SK-N-SH (cell line): ENCODE measurements at regions not wholly inside any gene's neighbourhood (a gene's known extent, or its start where the extent isn't known, plus 50 kb on each side); places are given as distances from the start of the nearest gene placed in this dataset.

Source experiments
- CTCF ChIA-PET: fragments of 300-600, 350-600 bp; formaldehyde crosslinking; extraction: SDS; loops from one replicate; lab custom pipeline; 2021; lab: Yijun Ruan, JAX
- POLR2A ChIA-PET: fragments of 350-600 bp; sonication (Branson Sonifier 250); formaldehyde crosslinking; extraction: SDS; loops from one replicate; lab custom pipeline; 2020; ENCODE audit warnings: antibody characterized with exemption, inconsistent platforms; lab: Yijun Ruan, JAX
- DNase-seq: peaks from one replicate; pipeline ENCODE4 v3.0.0; 2012
- H2AFZ ChIP-seq: fragments of 200-600 bp; sonication (generic); 2 replicates; pipeline ENCODE4 v1.8.1; 2016; ENCODE audit warnings: antibody characterized with exemption, mild to moderate bottlenecking, low read depth
- H3F3A ChIP-seq: fragments of 200-600 bp; sonication (generic); replicated peaks from 2 replicates; pipeline ENCODE3; 2016; ENCODE audit warnings: antibody characterized with exemption, mild to moderate bottlenecking; ENCODE audit not compliant: insufficient read depth
- H3K27ac ChIP-seq, 2 experiments: fragments of 200-500 bp in 1 of 2; fragments of 200-600 bp in 1 of 2; sonication (Bioruptor generic) in 1 of 2; sonication (generic), shearing (Covaris generic) in 1 of 2; 2 replicates each; pipeline versions ENCODE4 v1.5.1 to v1.6.1; 2014 to 2016; ENCODE audit warnings: low read depth in 2 of 2, inconsistent platforms in 1 of 2, low read length in 1 of 2, mild to moderate bottlenecking in 1 of 2, mixed read lengths in 1 of 2
- H3K27me3 ChIP-seq: fragments of 200-600 bp; sonication (generic), shearing (Covaris generic); 2 replicates; pipeline ENCODE4 v1.6.1; 2016; ENCODE audit warnings: mixed run types; ENCODE audit not compliant: insufficient read depth
- H3K36me3 ChIP-seq, 2 experiments: fragments of 200-500 bp in 1 of 2; fragments of 200-600 bp in 1 of 2; sonication (Bioruptor generic) in 1 of 2; sonication (generic) in 1 of 2; replicated peaks in 1 of 2; 2 replicates each; pipeline versions ENCODE3 to v1.5.1; 2014 to 2016; ENCODE audit warnings: low read length in 1 of 2, mild to moderate bottlenecking in 1 of 2; ENCODE audit not compliant: insufficient read depth in 2 of 2, control insufficient read depth in 1 of 2
- H3K4me1 ChIP-seq, 2 experiments: fragments of 200-500 bp in 1 of 2; fragments of 200-600 bp in 1 of 2; sonication (Bioruptor generic) in 1 of 2; sonication (generic), shearing (Covaris generic) in 1 of 2; 2 replicates each; pipeline versions ENCODE4 v1.5.1 to v1.6.1; 2014 to 2016; ENCODE audit warnings: low read depth in 1 of 2, low read length in 1 of 2, mixed run types in 1 of 2; ENCODE audit not compliant: insufficient read depth in 2 of 2, control insufficient read depth in 1 of 2
- H3K4me2 ChIP-seq: fragments of 200-600 bp; sonication (generic), shearing (Covaris generic); 2 replicates; pipeline ENCODE4 v1.6.1; 2017; ENCODE audit warnings: mixed run types
- H3K4me3 ChIP-seq, 2 experiments: fragments of 200-500 bp in 1 of 2; fragments of 200-600 bp in 1 of 2; sonication (Bioruptor generic) in 1 of 2; sonication (generic), shearing (Covaris generic) in 1 of 2; 2 replicates each; pipeline versions ENCODE4 v1.5.1 to v1.8.1; 2014 to 2016; ENCODE audit warnings: low read depth in 2 of 2, inconsistent platforms in 1 of 2, low read length in 1 of 2, mild to moderate bottlenecking in 1 of 2, mixed read lengths in 1 of 2, moderate library complexity in 1 of 2
- H3K79me2 ChIP-seq: fragments of 200-600 bp; sonication (generic); 2 replicates; pipeline ENCODE4 v1.8.1; 2017; ENCODE audit warnings: mild to moderate bottlenecking; ENCODE audit not compliant: insufficient read depth
- H3K9ac ChIP-seq: fragments of 200-600 bp; sonication (generic); 2 replicates; pipeline ENCODE4 v1.6.1; 2017; ENCODE audit warnings: mixed run types
- H3K9me2 ChIP-seq: fragments of 200-600 bp; sonication (generic); 2 replicates; pipeline ENCODE4 v1.6.1; 2017; ENCODE audit warnings: mixed run types
- H3K9me3 ChIP-seq: fragments of 200-600 bp; sonication (generic); 2 replicates; pipeline ENCODE4 v1.6.1; 2017; ENCODE audit warnings: mixed run types, mild to moderate bottlenecking, moderate library complexity
- H4K20me1 ChIP-seq: fragments of 200-600 bp; sonication (generic); 2 replicates; pipeline ENCODE4 v1.6.1; 2017; ENCODE audit warnings: mild to moderate bottlenecking, mixed run types; ENCODE audit not compliant: insufficient read depth
- ELF1 ChIP-seq: IDR thresholded peaks from 2 replicates; pipeline ENCODE4 v1.4.0; 2012
- GATA2 ChIP-seq: sonication (generic); formaldehyde crosslinking; IDR thresholded peaks from 2 replicates; pipeline ENCODE4 v1.5.0; 2020; ENCODE audit warnings: mild to moderate bottlenecking, missing genetic modification reagents
- MAX ChIP-seq: IDR thresholded peaks from 2 replicates; pipeline ENCODE4 v1.4.0; 2012; ENCODE audit warnings: low read depth
- MEF2A ChIP-seq: IDR thresholded peaks from 2 replicates; pipeline ENCODE4 v1.4.0; 2012; ENCODE audit warnings: low read depth, borderline replicate concordance
- NFIC ChIP-seq: IDR thresholded peaks from 2 replicates; pipeline ENCODE4 v1.4.0; 2012; ENCODE audit warnings: borderline replicate concordance
- PBX3 ChIP-seq: IDR thresholded peaks from 2 replicates; pipeline ENCODE4; 2012
- RCOR1 ChIP-seq: fragments of 150-350 bp; IDR thresholded peaks from 2 replicates; pipeline ENCODE4 v1.6.1; 2017; ENCODE audit warnings: antibody characterized with exemption, low read length
- SIN3A ChIP-seq: IDR thresholded peaks from 2 replicates; pipeline ENCODE4 v1.6.1; 2012; ENCODE audit warnings: low read depth, mild to moderate bottlenecking, low read length, moderate library complexity, borderline replicate concordance
- SMC3 ChIP-seq: IDR thresholded peaks from 2 replicates; pipeline ENCODE4 v1.6.1; 2012; ENCODE audit warnings: low read depth, low read length, improper control_type of control experiment
- TCF12 ChIP-seq: IDR thresholded peaks from 2 replicates; pipeline ENCODE4 v1.4.0; 2012
- TEAD4 ChIP-seq: IDR thresholded peaks from 2 replicates; pipeline ENCODE4 v1.4.0; 2012; ENCODE audit warnings: mild to moderate bottlenecking, borderline replicate concordance; ENCODE audit not compliant: insufficient read depth
- WGBS: methylation state at CpG from one replicate; pipeline ENCODE4 v1.1.6; 2017; ENCODE audit warnings: low lambda C conversion rate; 5-methylcytosine and 5-hydroxymethylcytosine counted together
- TF ChIP-seq, protein P1 (sequence below): IDR thresholded peaks from 2 replicates; pipeline ENCODE4 v1.6.1; 2012; ENCODE audit warnings: mild to moderate bottlenecking, low read depth, low read length, moderate library complexity
- TF ChIP-seq, protein P2 (sequence below): fragments of 150-350 bp; IDR thresholded peaks from 2 replicates; pipeline ENCODE4 v1.6.1; 2016; ENCODE audit warnings: mild to moderate bottlenecking, low read depth, low read length

GRCh38 chr4:33071535-33071934 is 2351.4 kb downstream of the PCDH7 start (continued):
- TF ChIP-seq, protein P1, sequence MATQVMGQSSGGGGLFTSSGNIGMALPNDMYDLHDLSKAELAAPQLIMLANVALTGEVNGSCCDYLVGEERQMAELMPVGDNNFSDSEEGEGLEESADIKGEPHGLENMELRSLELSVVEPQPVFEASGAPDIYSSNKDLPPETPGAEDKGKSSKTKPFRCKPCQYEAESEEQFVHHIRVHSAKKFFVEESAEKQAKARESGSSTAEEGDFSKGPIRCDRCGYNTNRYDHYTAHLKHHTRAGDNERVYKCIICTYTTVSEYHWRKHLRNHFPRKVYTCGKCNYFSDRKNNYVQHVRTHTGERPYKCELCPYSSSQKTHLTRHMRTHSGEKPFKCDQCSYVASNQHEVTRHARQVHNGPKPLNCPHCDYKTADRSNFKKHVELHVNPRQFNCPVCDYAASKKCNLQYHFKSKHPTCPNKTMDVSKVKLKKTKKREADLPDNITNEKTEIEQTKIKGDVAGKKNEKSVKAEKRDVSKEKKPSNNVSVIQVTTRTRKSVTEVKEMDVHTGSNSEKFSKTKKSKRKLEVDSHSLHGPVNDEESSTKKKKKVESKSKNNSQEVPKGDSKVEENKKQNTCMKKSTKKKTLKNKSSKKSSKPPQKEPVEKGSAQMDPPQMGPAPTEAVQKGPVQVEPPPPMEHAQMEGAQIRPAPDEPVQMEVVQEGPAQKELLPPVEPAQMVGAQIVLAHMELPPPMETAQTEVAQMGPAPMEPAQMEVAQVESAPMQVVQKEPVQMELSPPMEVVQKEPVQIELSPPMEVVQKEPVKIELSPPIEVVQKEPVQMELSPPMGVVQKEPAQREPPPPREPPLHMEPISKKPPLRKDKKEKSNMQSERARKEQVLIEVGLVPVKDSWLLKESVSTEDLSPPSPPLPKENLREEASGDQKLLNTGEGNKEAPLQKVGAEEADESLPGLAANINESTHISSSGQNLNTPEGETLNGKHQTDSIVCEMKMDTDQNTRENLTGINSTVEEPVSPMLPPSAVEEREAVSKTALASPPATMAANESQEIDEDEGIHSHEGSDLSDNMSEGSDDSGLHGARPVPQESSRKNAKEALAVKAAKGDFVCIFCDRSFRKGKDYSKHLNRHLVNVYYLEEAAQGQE, result no peak

DNA sequence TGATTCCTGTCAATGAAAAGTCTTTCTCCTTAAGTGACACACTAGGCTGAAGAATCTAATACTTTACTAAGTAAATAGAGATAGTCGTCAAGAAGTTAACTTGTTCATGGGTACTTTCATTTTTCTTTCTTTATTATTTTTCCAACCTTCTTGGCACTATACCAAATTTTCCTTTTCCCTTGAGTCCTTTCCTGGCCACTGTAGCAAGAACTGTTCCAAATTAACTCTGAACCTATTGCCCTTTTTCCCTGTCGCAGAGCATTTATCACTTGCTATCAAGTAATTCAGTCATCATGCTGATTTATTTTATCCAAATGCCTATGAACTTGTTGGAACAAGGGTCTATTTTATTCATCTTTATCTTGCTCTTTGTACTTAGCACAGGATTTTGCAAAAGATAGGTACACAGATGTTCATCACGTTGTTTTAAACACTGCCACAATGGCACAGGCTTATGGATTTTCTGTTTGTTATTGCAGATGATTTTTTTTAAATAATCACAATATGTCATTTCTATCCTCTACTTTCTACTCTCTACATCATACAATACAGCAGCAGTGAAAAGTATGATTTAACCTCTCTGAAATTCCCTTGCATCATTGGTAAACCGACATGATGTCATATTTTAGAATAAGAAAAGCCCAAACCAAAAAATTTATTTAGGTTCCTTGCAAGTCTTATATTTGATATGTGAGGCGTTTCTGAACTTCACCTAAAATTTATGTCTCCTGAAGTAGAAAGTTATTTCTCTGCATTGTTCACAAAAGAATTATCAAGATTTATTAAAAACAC is 2352.3 kb downstream of the PCDH7 start:
- Histone ChIP-seq H3K9me2 (no peaks in the 10 kb centered on the region), H3K4me2 (no peak overlapping the region; the same call in 1 of the 2 replicates), H3K4me3 (no peak overlapping the region), H3F3A (peaks cover 8% of the 10 kb centered on the region), H3K36me3 (peaks cover 0 to 4% of the 10 kb centered on the region in 2 experiments), H2AFZ (peak overlapping the region; percentile 44; the same call in 1 of the 2 replicates), H3K9ac (no peak overlapping the region), H3K4me1 (peaks cover 0 to 10% of the 10 kb centered on the region in 2 experiments; a peak in 2 of 4 replicates), H3K79me2 (no peaks in the 10 kb centered on the region), H3K9me3 (no peaks in the 10 kb centered on the region), H3K27me3 (no peaks in the 10 kb centered on the region), H3K27ac (peak overlapping the region in 1 of 2 experiments; percentile 74; a peak in 1 of 4 replicates)
- POLR2A ChIA-PET, result no interaction called here
- WGBS, result 10% methylated on average over 5 of the region's 5 CpGs
- CTCF ChIA-PET, result interaction anchor here (0.9 kb wide), 1 partner anchor 8 kb away, joined by 3 read pairs; no protein-coding TSS in a partner anchor
- TF ChIP-seq MAX, result no peak
- 0 out of 2 replicates have a peak, but pooled peaks have one; percentile 16 for TF ChIP-seq NFIC
- TF ChIP-seq PBX3, result 0 out of 2 replicates have a peak, but pooled peaks have one; percentile 11
- TF ChIP-seq, all 33 proteins: peak for 2
- H4K20me1 ChIP-seq, result no peaks in the 10 kb centered on the region
- no peak for DNase-seq

DNA sequence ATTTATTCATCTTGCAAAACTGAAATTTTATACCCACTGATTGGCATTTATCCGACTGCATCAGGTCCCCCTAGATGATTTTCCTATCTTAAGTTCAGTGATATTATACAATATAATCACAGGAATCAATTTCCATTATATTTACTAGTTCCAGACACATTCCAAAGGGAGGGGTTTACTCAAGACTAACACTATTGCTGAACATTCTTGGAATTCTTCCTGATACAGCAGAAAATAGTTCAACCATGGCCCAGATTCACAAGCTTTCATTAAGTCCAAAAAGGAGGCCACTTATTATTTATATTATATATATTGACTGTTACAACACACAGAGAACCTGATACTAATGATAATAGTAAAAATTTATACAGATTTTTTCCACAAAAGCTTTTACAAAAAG is 2353.6 kb downstream of the PCDH7 start:
- POLR2A ChIA-PET, result no interaction called here
- no peak overlapping the region for H3K4me3 ChIP-seq

More for the DNA sequence above, 2353.6 kb downstream of the PCDH7 start:
- Histone ChIP-seq H3K9me2 (no peaks in the 10 kb centered on the region), H3K79me2 (no peaks in the 10 kb centered on the region), H3K27ac (peak overlapping the region in 1 of 2 experiments; percentile 74; a peak in 1 of 4 replicates), H3K4me2 (no peak overlapping the region), H3K27me3 (no peaks in the 10 kb centered on the region), H4K20me1 (no peaks in the 10 kb centered on the region), H3K4me1 (peaks cover 0 to 10% of the 10 kb centered on the region in 2 experiments; a peak in 2 of 4 replicates), H3K9me3 (no peaks in the 10 kb centered on the region), H3K9ac (no peak overlapping the region), H2AFZ (peak overlapping the region; percentile 20; the same call in 1 of the 2 replicates), H3F3A (peaks cover 8% of the 10 kb centered on the region), H3K36me3 (peaks cover 0 to 4% of the 10 kb centered on the region in 2 experiments)
- CTCF ChIA-PET, result interaction anchor here (0.9 to 1.6 kb wide), 2 partner anchors 10 to 13 kb away, joined by 3 to 4 read pairs; no protein-coding TSS in a partner anchor
- WGBS, result 0% methylated on average over 1 of the region's 1 CpG
- TF ChIP-seq ELF1, result no peak
- TF ChIP-seq, protein P2, sequence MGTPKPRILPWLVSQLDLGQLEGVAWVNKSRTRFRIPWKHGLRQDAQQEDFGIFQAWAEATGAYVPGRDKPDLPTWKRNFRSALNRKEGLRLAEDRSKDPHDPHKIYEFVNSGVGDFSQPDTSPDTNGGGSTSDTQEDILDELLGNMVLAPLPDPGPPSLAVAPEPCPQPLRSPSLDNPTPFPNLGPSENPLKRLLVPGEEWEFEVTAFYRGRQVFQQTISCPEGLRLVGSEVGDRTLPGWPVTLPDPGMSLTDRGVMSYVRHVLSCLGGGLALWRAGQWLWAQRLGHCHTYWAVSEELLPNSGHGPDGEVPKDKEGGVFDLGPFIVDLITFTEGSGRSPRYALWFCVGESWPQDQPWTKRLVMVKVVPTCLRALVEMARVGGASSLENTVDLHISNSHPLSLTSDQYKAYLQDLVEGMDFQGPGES, result no peak
- TF ChIP-seq SIN3A, result no peak
- TF ChIP-seq GATA2 (CRISPR knock-in tag), result no peak
- peak; percentile 74 for TF ChIP-seq TCF12
- TF ChIP-seq SMC3, result no peak
- TF ChIP-seq RCOR1, result no peak
- peak; percentile 52; the same call in 1 of the 2 replicates for TF ChIP-seq TEAD4
- no peak for TF ChIP-seq MEF2A
- TF ChIP-seq PBX3, result peak; percentile 31; the same call in 1 of the 2 replicates
- DNase-seq, result no peak
